OCI-LY3 (cell line): ENCODE measurements at regions not wholly inside any gene's neighbourhood (a gene's known extent, or its start where the extent isn't known, plus 50 kb on each side); places are given as distances from the start of the nearest gene placed in this dataset.

Source experiments
- EZH2phosphoT487 ChIP-seq: fragments of 200-600 bp; shearing (Covaris generic); IDR thresholded peaks from 2 replicates; pipeline ENCODE4 v1.6.1; 2018; ENCODE audit warnings: antibody characterized with exemption, mixed run types, low read depth
- TF ChIP-seq, protein P1 (sequence below): fragments of 200-600, 300-600 bp; sonication (generic); IDR thresholded peaks from 2 replicates; pipeline ENCODE4 v1.5.1; 2014; ENCODE audit warnings: antibody characterized with exemption, low read length, low read depth

DNA sequence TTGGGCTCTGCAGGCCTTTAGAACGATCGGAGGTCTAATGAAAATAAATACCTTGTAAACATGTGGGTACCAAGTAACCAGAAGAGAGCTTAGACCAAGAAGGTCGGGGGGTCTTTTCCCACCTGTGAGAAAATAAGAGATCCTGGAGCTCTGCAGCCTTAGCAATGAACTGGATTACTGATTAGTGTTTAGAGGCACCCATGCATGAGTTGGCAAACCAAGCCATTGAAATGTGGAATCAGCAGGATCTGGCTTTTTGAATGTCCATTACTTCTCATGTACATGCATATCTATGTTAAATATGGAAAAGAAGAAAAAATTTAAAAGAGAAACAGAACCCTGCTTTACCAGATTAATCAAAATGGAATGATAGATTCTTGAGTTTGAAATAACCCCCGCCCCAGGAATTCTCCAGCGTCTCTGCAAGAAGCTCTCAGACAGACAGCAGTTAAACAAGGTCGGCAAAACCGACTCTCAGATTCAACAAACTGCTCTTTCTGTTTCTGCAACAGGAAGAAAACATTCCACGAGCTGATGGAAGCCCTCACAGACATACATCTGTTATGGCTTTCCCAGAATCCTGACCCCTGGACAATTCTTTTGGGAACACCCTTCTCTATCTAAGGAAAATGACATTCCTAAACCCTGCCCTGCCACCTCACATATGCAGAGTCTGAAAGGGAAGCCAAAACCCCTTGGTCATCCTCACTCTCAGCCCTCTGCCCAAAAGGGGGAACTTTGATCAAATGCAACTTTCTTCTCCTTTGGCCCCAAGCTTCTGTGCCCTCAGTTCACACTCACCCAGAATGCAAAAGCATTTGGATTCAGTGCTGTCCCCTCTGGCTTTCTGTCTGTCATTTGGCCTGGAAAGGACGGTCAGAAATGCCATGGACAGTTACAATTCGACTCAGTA, 78.7 kb upstream of the EN2 start:
- TF ChIP-seq, protein P1, sequence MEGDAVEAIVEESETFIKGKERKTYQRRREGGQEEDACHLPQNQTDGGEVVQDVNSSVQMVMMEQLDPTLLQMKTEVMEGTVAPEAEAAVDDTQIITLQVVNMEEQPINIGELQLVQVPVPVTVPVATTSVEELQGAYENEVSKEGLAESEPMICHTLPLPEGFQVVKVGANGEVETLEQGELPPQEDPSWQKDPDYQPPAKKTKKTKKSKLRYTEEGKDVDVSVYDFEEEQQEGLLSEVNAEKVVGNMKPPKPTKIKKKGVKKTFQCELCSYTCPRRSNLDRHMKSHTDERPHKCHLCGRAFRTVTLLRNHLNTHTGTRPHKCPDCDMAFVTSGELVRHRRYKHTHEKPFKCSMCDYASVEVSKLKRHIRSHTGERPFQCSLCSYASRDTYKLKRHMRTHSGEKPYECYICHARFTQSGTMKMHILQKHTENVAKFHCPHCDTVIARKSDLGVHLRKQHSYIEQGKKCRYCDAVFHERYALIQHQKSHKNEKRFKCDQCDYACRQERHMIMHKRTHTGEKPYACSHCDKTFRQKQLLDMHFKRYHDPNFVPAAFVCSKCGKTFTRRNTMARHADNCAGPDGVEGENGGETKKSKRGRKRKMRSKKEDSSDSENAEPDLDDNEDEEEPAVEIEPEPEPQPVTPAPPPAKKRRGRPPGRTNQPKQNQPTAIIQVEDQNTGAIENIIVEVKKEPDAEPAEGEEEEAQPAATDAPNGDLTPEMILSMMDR: no peak
- no peak for TF ChIP-seq EZH2phosphoT487
